Hepatocyte (in vitro differentiated cells): ENCODE measurements at regions not wholly inside any gene's neighbourhood (a gene's known extent, or its start where the extent isn't known, plus 50 kb on each side); places are given as distances from the start of the nearest gene placed in this dataset.

Experiments
- DNase-seq: peaks from one replicate; pipeline ENCODE4 v3.0.0-alpha.2; 2016; ENCODE audit warnings: low spot score
- H2AFZ ChIP-seq: fragments of 200-600 bp; sonication (generic); 2 replicates; pipeline ENCODE4 v1.6.0; 2016; ENCODE audit warnings: antibody characterized with exemption, mild to moderate bottlenecking
- H3K27ac ChIP-seq: fragments of 200-600 bp; sonication (generic); 2 replicates; pipeline ENCODE4 v1.5.1; 2016; ENCODE audit warnings: mild to moderate bottlenecking
- H3K27me3 ChIP-seq: fragments of 200-600 bp; sonication (generic); 2 replicates; pipeline ENCODE4 v1.6.1; 2016
- H3K36me3 ChIP-seq: fragments of 200-600 bp; sonication (generic); replicated peaks from 2 replicates; pipeline ENCODE4 v1.5.1; 2016; ENCODE audit warnings: low read depth; ENCODE audit not compliant: insufficient read depth
- H3K4me1 ChIP-seq: fragments of 200-600 bp; sonication (generic); 2 replicates; pipeline ENCODE4 v1.5.1; 2016; ENCODE audit warnings: mild to moderate bottlenecking, moderate library complexity; ENCODE audit not compliant: insufficient read depth
- H3K4me2 ChIP-seq: fragments of 200-600 bp; sonication (generic); 2 replicates; pipeline ENCODE4 v1.6.0; 2016
- H3K4me3 ChIP-seq: fragments of 200-600 bp; sonication (generic); 2 replicates; pipeline ENCODE4 v1.5.1; 2016; ENCODE audit warnings: mild to moderate bottlenecking
- H3K79me2 ChIP-seq: fragments of 200-600 bp; sonication (generic); 2 replicates; pipeline ENCODE4 v1.6.0; 2017; ENCODE audit warnings: mild to moderate bottlenecking
- H3K9me2 ChIP-seq: fragments of 200-600 bp; sonication (generic); replicated peaks from 2 replicates; pipeline ENCODE4 v1.6.0; 2017; ENCODE audit warnings: mild to moderate bottlenecking; ENCODE audit not compliant: insufficient read depth
- H3K9me3 ChIP-seq: fragments of 200-600 bp; sonication (generic); 2 replicates; pipeline ENCODE4 v1.5.1; 2016; ENCODE audit warnings: low read depth, mild to moderate bottlenecking
- H4K20me1 ChIP-seq: fragments of 200-600 bp; sonication (generic); 2 replicates; pipeline ENCODE4 v1.6.0; 2016; ENCODE audit warnings: mild to moderate bottlenecking; ENCODE audit not compliant: insufficient read depth, poor library complexity, severe bottlenecking
- CTCF ChIP-seq: fragments of 200-600 bp; sonication (generic); IDR thresholded peaks from 2 replicates; pipeline ENCODE4 v1.5.1; 2016; ENCODE audit warnings: antibody characterized with exemption, mild to moderate bottlenecking; ENCODE audit not compliant: poor library complexity
- EZH2 ChIP-seq: fragments of 200-600 bp; sonication (generic); IDR thresholded peaks from 2 replicates; pipeline ENCODE4 v1.6.1; 2016; ENCODE audit warnings: antibody characterized with exemption, mild to moderate bottlenecking, borderline replicate concordance
- EZH2phosphoT487 ChIP-seq: fragments of 200-600 bp; sonication (generic); IDR thresholded peaks from one replicate; pipeline ENCODE4 v1.6.1; 2018; ENCODE audit warnings: antibody characterized with exemption, mild to moderate bottlenecking, low read depth, moderate library complexity; ENCODE audit not compliant: unreplicated experiment, severe bottlenecking
- WGBS: methylation state at CpG from one replicate; pipeline ENCODE4 v1.1.6; 2016; ENCODE audit warnings: low lambda C conversion rate; ENCODE audit errors: missing lambda C conversion rate; 5-methylcytosine and 5-hydroxymethylcytosine counted together

DNA sequence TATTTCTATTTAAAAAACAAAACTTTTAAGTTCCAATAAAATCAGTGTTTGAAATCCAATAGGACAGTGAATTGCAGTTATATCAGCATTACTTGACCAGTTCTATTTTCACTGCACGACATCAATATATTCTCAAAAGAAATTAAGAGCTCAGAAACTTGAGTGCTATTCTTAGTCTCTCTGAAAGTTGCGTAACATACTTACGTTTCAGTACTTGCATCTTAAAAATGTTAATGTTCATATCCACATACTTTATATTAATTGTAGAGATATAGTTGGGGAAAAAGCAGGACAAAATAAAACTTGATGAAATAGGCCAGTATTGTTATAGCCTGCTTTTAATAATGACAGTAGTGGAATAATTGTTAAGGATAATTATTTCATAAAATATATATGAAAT, 720.5 kb upstream of the PCDH9 start:
- WGBS: 91% methylated on average over 3 of the region's 3 CpGs
- TF ChIP-seq EZH2phosphoT487 (no peak), EZH2 (no peak), CTCF (no peak)
- Histone ChIP-seq H3K9me2 (no peaks in the 10 kb centered on the region), H3K79me2 (no peaks in the 10 kb centered on the region), H3K36me3 (no peaks in the 10 kb centered on the region), H2AFZ (no peak overlapping the region), H3K27ac (no peak overlapping the region), H3K4me2 (no peak overlapping the region), H3K4me3 (no peak overlapping the region), H3K9me3 (no peaks in the 10 kb centered on the region), H3K4me1 (no peaks in the 10 kb centered on the region), H4K20me1 (no peaks in the 10 kb centered on the region), H3K27me3 (no peaks in the 10 kb centered on the region)
- DNase-seq: no peak

DNA sequence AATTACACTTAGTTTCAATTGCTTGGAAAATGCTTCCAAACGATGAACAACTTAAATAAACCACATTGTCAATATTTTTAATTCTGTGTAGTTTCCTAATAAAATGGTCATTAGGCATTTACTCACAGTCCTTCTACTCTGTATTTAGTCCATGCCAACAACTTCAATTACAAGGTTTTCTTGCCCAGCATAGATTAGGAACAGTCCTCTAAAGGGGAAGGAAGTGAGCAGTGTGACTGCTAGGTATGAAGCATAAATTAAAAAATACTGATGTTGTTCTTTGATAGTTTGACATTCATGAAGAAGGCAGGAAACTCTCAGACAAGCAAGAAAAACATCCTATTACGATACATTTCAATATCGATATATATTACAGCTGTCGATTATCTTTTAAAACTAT, 716.0 kb upstream of the PCDH9 start:
- no peak for DNase-seq
- H3K36me3 ChIP-seq: no peaks in the 10 kb centered on the region
- H3K4me2 ChIP-seq: no peak overlapping the region
- H3K4me1 ChIP-seq: no peaks in the 10 kb centered on the region
- no peak overlapping the region for H3K27ac ChIP-seq
- no peaks in the 10 kb centered on the region for H3K79me2 ChIP-seq
- whole genome bisulfite sequencing: 91% methylated on average over 4 of the region's 4 CpGs
- no peaks in the 10 kb centered on the region for H4K20me1 ChIP-seq
- H3K9me2 ChIP-seq: no peaks in the 10 kb centered on the region
- no peaks in the 10 kb centered on the region for H3K9me3 ChIP-seq
- no peak overlapping the region for H3K4me3 ChIP-seq
- TF ChIP-seq CTCF (no peak), EZH2phosphoT487 (no peak), EZH2 (no peak)
- H2AFZ ChIP-seq: no peak overlapping the region
- no peaks in the 10 kb centered on the region for H3K27me3 ChIP-seq

- Histone ChIP-seq H3K4me3 (no peak overlapping the region), H3K36me3 (no peaks in the 10 kb centered on the region), H3K4me2 (no peak overlapping the region), H3K9me2 (no peaks in the 10 kb centered on the region), H3K27ac (no peak overlapping the region), H3K27me3 (no peaks in the 10 kb centered on the region), H3K4me1 (no peaks in the 10 kb centered on the region), H3K79me2 (no peaks in the 10 kb centered on the region), H3K9me3 (no peaks in the 10 kb centered on the region), H4K20me1 (no peaks in the 10 kb centered on the region), H2AFZ (no peak overlapping the region)
- DNase-seq: no peak
- 63% methylated on average over 4 of the region's 4 CpGs for WGBS
- TF ChIP-seq EZH2phosphoT487 (no peak), EZH2 (no peak), CTCF (no peak)
Measured at GRCh38 chr13:67943116-67943515, 713.0 kb upstream of the PCDH9 start.

DNA sequence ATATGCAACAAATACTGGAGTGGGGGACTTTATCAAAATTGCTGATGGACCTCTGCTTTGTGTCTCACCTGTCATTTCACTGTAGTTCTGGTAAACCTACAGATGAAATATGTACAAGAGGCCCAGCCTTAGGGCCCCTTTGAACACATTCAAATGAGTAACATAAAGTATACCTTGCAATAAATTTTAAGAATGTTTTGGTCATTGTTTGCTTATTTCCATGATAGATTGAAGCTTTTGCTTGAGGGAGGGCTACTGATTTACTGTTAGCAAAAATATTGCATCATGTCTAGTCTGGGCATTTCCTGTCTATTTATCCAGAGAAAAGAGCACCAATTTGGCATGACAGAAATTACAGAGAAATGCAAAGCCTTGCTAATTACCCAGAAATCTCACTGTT, 705.5 kb upstream of the PCDH9 start:
- Histone ChIP-seq H3K27me3 (no peaks in the 10 kb centered on the region), H3K9me2 (no peaks in the 10 kb centered on the region), H3K4me2 (no peak overlapping the region), H3K27ac (no peak overlapping the region), H3K9me3 (no peaks in the 10 kb centered on the region), H2AFZ (no peak overlapping the region), H3K4me1 (no peaks in the 10 kb centered on the region), H3K79me2 (no peaks in the 10 kb centered on the region), H4K20me1 (no peaks in the 10 kb centered on the region), H3K36me3 (no peaks in the 10 kb centered on the region), H3K4me3 (no peak overlapping the region)
- no peak for DNase-seq
- TF ChIP-seq EZH2 (no peak), EZH2phosphoT487 (no peak), CTCF (no peak)
